GM19043 (cell line): ENCODE measurements at regions not wholly inside any gene's neighbourhood (a gene's known extent, or its start where the extent isn't known, plus 50 kb on each side); places are given as distances from the start of the nearest gene placed in this dataset.

Source experiments
- ATAC-seq: cut with Tn5 transposase; IDR thresholded peaks from one replicate; pipeline ENCODE4 v1.9.1; 2021; ENCODE audit warnings: low read depth; ENCODE audit not compliant: unreplicated experiment

DNA sequence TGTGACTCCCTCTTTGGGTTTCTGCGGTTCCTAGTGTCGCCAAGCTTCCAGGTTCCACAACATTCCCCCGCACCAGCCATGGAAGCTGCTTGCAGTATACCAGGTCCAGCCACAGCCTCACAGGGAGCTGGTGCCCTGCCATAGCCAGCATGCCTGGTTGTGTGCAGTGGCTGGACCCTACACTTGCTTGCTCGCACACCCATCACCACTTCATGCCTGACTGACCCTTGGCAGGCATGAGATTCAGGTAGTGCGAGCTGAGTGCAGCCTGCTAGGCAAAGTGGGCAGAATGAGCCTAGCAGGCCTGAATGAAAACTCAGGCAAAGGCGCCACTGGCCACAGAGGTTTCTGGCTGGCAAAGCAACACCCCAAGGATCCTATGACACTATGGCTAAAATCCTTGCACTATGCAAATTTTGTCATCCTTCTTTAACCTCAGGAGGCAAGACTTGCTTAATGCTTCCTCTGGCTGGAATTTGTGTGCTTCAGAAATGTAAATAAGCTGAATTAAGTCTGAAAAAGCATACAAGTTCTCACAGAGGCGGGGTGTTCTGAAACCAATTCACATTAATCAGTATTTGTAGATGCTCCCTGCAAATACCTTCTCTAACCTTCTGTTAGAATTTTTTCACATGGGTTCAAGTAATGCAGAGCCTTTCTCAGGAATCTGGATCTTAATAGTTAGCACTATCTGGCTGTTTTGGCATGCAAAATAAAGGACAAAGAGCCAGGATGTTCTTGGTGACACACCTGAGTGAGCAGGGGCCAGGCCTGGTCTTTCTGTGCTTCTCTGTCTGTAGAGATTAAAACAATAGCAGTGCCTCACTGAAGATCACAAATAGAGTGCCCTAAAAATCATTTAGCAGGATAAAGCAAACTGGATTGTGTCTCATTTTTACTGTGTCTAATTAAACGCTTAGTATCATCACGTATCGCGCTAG lies 256.9 kb downstream of the GPATCH2 start:
- ATAC-seq = no peak

DNA sequence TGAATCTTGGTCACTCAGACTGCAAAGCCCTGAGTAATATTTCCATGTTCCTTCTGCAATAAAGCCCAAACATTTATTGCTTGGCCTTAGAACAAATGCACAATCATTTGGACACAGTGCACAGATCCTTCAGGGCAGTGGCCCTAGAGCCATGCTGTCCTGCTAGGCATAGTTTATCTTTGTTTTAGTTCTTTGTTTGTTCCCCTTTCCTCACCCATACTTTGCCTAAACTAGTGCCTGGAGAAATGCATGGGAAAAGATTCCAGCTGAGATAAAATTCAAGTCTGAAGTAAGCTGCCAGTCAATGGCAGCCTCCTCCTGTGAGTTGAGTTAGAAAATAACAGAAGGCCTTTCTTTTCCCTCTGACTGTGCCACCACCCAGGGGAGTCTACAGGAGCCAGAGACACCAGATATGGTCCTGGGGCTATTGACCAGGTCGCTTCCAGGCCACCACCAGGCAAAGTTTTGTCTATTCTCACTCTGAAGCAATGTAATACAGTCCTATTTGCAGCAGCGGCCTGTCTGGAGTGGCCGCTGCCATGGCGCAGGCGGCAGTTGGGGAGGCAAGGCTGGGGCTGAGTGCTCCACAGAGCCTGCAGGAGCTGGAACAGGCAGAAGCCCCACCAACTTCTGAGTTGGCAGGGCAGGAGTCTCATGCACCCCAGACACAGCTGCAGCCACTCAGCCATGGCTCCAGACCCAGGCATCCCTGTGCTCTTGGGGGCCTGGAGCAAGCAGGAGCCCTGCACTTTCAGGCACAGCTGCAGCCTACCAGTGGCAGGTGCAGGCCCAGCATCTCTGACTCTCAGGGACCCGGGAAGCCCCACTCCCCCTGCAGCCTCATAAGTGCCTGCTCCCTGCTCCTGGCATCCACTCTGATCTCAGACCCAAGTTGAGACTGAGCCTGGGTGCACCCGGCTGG lies 258.6 kb downstream of the GPATCH2 start:
- no peak for ATAC-seq

DNA sequence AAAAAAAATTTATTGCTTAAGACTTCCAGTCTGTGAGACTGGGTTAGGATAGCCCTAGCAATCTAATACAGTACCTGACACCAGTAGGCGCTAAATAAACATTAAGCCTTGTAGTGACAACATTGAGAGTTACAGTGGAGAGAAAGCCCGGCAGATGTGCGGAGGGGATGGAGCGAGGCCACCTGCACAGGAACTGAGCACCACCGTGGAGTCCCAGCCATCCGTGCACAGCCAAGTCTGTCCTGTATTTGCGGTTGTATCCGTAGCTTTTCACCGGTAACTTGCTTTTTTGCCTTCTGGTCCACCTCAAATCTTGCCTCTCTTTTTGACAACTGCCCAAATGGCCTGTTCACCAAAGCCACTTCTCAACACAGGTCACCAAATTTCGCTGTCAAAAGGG lies 260.1 kb downstream of the GPATCH2 start:
- ATAC-seq = no peak

DNA sequence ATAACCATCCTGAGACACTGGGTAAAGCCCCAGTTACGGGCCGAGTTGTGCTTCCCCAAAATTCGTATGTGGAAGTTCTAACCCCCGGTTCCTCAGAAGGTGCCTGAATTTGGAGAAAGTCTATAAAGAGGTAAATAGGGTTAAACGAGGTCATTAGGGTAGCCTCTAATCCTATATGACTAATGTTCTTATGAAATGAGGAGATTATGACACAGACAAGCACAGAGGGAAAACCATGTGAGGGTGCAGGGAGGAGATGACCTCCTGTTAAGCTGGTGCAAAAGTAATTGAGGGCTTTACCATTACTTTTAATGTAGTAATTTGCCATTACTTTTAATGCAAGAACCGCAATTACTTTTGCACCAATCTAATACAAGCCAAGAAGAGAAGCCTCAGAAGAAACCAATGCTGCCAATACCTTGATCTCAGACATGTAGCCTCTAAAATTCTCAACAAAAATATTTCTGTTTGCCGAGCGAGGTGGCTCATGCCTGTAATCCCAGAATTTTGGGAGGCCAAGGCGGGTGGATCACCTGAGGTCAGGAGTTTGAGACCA lies 260.8 kb downstream of the GPATCH2 start:
- ATAC-seq = no peak

DNA sequence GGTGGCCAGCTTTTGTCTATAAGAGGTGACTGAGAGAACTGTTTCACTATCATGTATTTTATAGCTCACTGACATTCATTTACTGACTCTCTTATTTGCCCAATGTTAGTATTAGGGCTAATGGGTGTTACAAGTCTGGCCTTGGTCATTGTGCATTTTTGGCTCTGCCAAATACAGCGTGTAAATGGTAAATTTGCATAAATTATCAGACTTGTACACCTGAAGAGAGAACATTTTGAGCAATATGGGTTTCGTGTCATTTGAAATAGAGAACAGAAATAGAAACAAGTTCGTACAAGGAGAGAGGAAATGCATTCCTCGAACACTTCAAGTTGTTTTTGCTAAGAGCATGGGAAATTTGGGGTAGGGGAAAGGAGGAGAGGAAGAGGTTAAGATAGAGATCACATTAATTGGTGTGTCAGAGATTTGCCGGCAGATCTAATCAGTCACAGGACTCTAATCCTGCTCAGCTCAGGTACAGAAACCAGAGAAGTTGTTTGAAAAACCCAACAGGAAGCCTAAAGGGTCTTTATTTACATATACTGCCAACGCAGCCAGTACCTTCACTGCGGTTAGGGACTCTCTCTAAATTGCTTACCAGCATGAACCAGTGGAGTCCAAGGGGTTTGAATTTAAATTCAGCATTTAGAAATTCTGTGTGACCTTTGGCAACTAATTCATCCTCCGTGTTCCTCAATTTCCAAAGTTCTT lies 261.5 kb downstream of the GPATCH2 start:
- peak; percentile 87 for ATAC-seq

DNA sequence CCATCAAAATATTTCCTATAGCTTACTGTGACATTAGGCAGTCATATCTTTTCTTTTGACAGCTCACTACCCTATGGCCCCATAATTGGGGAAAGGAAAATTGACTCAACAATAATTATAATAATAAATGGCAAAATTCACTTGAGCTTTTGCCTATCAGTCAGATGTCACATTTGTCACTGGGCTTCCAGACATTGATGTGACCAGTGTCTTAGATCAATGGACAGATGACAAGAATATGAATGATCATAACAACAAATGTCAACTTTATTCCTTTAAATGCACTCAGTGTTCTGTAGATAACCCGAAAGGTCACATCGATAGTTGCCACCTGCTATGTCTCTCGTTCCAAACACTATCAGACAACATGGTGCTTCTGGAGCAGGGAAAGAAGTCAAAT lies 266.7 kb downstream of the GPATCH2 start:
- ATAC-seq = no peak

DNA sequence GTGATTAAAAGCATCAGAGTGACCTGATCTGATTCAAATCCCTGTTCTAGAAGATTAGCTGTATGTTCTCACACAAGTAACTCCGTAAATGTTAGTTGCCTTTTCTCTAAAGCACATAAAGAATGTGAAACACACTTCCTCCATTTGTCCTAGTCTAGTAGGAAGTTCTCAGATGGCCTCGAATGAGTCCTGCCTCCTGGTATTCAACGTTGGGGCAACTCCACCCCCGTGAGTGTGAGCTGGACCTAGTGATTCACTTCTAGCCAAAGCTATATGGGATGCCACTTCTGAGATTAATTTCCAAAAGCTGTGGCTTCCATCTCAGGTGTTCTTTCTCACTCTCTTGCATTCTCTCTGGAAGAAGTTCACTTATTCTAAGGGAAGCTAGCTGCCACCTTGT lies 267.6 kb downstream of the GPATCH2 start:
- no peak for ATAC-seq

DNA sequence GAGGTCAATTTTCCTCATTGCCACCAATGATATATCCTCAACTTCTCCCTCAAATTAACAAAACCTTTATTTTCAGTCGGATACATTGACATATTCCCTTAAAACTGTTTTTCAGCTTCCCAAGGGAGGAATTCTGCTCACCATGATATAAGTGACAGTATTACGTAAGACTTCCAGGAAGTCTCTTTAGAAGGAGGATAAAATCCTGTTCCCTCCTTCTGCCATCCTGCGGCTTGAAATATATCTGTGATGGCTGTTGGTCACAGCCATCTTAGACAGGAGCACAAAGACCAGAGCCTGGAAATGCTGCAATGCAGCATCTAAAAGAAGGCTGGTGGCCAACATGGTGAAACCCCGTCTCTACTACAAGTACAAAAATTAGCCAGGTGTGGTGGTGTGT lies 270.4 kb downstream of the GPATCH2 start:
- no peak for ATAC-seq

DNA sequence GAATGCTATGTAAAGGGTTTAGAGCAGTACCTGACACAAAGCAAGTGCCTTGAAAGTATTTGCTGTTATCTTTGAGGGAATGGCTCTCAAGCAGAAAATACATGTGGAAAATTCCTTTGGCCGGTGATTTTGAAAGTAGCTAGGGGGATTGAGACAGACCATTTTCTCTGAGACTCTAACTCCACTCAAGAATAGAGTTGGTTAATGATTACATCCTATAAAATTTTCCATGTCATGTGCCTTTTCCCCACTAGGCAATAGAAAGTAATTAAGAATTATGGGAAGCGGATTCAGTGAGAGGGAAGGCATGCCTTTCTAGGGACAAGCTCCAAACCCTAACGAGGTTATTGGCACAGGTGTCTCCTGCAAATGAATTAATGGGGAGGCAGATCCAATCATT lies 276.0 kb downstream of the GPATCH2 start:
- no peak for ATAC-seq

DNA sequence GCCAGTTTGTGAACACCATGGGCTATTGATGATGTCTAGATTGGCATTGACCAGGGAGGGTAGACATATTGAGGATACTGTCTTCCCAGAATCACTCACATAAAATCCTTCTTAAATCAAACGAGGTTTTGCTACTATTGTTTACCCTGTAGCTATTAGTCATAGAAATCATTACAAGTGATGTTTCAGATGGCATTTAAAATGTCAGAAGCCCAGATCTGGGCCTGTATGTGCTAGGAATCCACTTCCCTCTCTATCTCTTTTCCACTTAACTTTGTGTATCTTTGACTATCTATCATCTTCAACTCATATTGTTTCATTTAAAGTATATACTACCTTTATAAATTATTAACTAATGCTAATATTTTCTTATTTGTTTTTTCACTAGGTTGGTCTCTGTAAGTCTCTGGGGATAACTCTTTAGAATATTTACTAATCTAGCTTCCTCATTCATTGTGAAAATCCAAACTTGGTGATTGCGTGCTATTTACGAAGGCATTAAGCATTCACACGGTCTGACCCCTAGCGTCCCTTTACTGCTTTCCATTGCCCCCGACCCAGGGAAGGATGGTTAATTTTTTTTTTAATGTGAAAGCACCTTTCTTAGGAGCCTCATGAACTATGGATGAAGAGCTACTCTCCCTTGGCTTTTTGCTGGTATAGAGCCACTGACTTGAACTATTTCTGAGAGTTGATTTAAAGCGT lies 281.8 kb downstream of the GPATCH2 start:
- ATAC-seq = no peak

DNA sequence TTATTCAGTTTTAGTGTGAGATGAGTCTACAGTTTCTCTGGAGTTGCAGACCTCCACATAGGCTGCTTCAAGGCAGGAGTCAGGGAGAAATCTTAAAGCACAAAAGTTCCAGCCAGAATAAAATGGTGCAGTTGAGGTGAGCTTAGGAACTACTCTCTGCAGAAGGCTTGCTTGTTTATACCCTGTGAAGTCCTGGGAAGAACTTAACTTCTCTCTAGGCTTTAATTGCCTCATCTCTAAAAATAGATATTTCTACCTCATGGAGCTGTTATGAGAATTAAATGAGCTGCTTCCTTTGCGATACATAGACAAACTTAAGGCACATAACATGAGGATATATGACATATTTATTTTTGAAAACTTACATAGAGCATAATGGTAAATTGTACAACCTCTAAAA lies 286.2 kb downstream of the GPATCH2 start:
- no peak for ATAC-seq

DNA sequence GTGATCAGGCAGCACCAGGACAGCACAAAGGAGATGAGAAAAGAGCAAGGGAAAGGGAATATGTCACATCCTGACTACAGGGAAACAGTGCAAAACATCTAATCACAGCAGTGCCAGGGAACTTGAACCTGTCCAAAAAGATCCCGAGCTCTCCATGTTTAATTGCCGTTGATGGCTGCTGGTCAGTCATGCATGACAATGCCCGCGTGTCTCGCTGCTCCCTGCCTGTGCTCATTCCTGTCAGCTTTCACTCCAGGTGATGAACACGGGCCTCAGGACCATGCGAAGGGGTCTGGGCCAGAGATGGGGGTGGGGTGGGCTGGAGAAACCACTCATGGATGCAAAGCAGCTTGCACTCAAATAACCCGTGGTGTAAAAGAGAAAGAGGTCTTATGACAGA lies 287.0 kb downstream of the GPATCH2 start:
- ATAC-seq = no peak

DNA sequence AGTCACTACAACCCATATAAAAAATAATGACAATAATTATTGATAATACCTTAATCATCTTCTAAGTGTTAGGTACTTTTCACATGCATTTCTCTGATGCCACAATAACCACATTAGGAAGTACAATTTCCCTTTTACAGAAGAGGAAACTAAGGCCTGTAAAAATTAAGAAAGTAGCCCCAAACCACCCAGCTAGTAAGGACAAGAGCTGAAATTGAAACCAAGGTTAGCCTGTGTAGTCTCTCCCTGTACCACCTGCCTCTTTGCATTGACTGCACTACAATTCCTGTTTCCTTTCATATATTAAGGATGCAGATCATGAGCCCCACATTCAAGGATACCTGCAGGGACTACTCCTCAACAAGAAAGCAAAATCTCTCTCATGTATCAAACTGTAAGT lies 288.8 kb downstream of the GPATCH2 start:
- no peak for ATAC-seq

DNA sequence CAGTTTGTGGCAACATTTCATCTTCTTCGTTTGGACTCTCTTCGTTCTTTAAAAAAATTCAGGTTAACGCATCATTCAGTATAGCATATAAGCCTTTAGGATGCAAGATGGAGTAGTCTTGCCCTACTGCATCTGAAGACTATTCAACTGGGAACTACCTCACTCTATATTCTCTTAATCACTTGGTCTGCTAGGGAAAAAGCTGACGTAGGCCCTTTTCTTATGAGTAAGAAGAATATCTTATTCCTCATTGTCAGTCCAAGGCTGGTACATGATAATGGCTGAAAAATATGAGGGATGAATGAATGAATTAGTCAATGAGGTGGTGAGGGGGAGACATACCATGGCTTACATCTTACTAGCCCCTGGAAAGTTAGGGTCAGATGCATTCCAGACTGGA lies 294.2 kb downstream of the GPATCH2 start:
- no peak for ATAC-seq

DNA sequence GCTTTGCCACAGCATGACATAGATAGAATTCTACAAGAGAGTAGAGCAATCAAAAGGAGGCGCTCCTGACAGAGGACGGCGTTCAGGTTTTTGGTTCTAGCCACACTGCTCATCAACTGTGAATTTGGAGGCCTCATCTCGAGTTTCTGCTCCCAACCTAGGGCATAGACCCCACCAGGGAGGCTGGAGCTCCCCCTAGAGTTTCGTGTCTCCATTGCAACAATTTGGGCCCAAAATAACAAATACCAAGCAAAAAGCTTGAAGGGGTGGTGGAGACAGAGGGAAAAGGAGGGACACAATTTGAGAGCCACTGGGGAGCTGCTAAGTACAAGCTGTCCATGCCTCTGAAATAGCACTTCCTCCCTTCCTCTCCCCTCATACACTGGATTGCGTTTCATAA lies 297.0 kb downstream of the GPATCH2 start:
- ATAC-seq = no peak

DNA sequence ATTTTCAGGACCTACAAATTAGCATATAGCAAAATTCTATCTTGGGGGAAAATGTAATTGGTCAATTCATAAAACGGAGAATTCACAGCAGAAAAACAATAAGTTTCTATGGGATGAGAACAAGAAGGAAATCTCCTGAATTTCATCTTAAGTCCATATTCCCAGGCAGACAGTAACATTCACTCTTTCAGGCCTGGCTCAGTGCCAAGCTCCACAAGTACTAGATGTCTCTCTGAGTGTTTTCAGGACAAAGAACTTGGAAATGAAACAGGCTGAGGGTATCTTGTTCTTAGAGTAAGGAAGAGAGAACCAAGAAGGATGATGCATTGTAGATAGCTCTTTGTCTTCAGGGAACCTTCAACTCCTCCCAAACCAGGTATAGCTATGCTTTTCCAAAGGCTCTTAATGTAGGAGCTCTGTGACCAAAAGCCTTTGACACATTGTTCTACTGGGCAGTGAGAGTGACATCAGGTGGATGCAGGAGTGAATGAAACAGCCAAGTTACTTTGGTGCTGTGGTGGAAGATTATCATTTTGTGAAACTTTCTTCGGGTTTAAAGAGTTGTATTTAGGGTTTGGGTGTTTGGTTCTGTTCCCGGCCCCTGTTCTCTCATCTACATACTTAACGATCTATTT lies 298.3 kb downstream of the GPATCH2 start:
- no peak for ATAC-seq

DNA sequence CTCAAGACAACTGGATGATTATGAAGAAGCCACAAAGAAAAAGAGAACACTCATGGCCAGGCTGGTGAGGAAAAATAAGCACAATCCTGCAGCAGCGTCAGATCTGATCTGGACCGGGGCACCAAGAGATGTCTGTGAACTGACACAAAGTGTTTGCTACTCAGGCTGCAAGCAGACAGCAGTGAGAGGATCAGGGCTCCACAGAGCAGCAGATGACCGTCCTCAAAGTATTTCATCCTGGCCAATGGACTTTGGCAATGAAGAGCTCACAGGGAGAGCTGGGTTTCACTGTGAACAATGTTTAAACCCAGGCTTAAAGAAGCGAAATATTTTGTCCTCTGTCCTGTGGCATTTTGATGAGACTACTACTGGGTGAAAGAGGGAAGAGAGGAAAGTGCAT lies 299.2 kb downstream of the GPATCH2 start:
- ATAC-seq = no peak

DNA sequence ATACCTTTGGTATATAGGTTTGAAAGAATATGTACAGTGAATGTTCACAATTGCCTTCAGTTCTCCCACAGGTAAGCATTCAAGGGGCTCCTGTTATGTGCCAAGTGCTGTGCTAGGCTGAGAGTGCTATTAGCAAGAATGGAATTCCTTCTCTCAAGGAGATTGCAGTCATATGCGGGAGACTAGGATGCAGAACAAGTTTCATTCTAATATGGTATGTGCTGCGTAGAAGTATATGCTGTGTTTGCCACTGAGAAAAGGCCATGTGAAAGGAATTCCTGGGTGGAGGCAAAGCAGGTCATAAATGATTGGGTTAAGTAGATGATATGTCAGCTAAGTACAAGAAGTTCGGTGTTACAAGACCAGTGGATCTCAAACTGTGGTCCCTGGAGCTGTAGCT lies 303.0 kb downstream of the GPATCH2 start:
- no peak for ATAC-seq

DNA sequence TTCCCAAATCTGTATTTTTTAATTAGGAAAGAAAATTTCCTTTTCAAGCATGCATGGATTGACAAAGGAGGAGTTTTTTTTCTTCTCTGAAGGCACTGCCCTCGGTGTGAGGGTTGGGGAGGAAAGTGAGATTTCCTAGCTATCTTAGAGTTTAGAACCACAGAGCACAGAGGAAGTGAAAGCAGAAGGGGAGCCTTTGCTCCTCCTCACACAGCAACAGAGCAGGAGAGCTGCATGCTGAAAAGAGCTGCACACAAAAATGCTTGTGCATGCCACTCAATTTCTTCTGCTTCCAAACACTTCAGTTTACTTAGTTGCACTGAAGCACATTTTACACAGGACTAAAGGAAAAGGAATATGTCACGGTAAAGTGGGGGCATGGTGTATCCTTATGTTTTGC lies 308.1 kb downstream of the GPATCH2 start:
- peak; percentile 100 for ATAC-seq

DNA sequence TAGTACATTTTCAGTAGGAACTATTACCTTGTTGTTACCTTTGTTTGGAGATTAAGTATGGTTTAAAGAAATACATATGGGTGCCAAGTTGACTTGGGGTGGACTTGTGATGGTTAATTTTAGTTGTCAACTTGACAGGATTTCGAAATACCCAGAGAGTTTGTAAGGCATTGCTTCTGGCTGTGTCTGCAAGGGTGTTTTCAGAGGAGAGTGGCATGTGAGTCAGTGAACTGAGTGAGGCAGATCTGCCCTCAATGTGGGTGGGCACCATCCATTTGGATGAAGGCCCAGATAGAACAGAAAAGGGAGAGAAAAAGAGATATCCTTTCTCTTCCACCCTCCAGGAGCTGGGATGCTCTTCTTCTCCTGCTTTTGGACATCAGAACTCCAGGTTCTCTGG lies 315.5 kb downstream of the GPATCH2 start:
- no peak for ATAC-seq
